ENCODE measurements at regions not wholly inside any gene's neighbourhood (a gene's known extent, or its start where the extent isn't known, plus 50 kb on each side); places are given as distances from the start of the nearest gene placed in this dataset.

GRCh38 chr6:105510746-105511145 lies 107.9 kb upstream of the PREP start:
- TF ChIP-seq CTCF (IDR thresholded peaks at IDR 0.05), result no peak
- Histone ChIP-seq H3K4me1 (peaks cover 7% of the 10 kb centered on the region), H3K36me3 (no peaks in the 10 kb centered on the region), H3K4me3 (no peak overlapping the region), H3K27me3 (ENCODE audit: low read depth) (no peaks in the 10 kb centered on the region), H3K27ac (no peak overlapping the region), H3K9me3 (no peaks in the 10 kb centered on the region)
- intact Hi-C loops (cut with DNase I), result no loop called here
- ATAC-seq (no peak), DNase-seq (no peak)

GRCh38 chr6:105509506-105510331 lies 106.8 kb upstream of the PREP start:
- H3K36me3 ChIP-seq, result no peaks in the 10 kb centered on the region
- H3K4me3 ChIP-seq, result no peak overlapping the region
- no peaks in the 10 kb centered on the region for H3K9me3 ChIP-seq
- intact Hi-C loops (cut with DNase I), result no loop called here
- H3K4me1 ChIP-seq, result peaks cover 7% of the 10 kb centered on the region
- H3K27me3 ChIP-seq (ENCODE audit: low read depth), result no peaks in the 10 kb centered on the region
- no peak overlapping the region for H3K27ac ChIP-seq
- DNase-seq (no peak), ATAC-seq (peak in 1 of 2 donors; percentile 53)
- TF ChIP-seq CTCF (IDR thresholded peaks at IDR 0.05), result peak; percentile 32

- no peak for TF ChIP-seq CTCF (IDR thresholded peaks at IDR 0.05)
- H3K27ac ChIP-seq, result no peak overlapping the region
- H3K9me3 ChIP-seq, result no peaks in the 10 kb centered on the region
- intact Hi-C loops (cut with DNase I), result no loop called here
- DNase-seq, result no peak
- no peaks in the 10 kb centered on the region for H3K27me3 ChIP-seq (ENCODE audit: low read depth)
- no peak overlapping the region for H3K4me3 ChIP-seq
- H3K36me3 ChIP-seq, result no peaks in the 10 kb centered on the region
- no peak for ATAC-seq
- peaks cover 7% of the 10 kb centered on the region for H3K4me1 ChIP-seq
Measured at GRCh38 chr6:105507811-105508210, 104.9 kb upstream of the PREP start.

GRCh38 chr6:105504706-105505105 lies 101.8 kb upstream of the PREP start:
- H3K4me3 ChIP-seq, result no peak overlapping the region
- no peak for TF ChIP-seq CTCF (IDR thresholded peaks at IDR 0.05)
- no peaks in the 10 kb centered on the region for H3K27me3 ChIP-seq (ENCODE audit: low read depth)
- H3K9me3 ChIP-seq, result no peaks in the 10 kb centered on the region
- H3K27ac ChIP-seq, result no peak overlapping the region
- ATAC-seq (no peak), DNase-seq (no peak)
- intact Hi-C loops (cut with DNase I), result no loop called here
- H3K4me1 ChIP-seq, result peaks cover 1% of the 10 kb centered on the region
- no peaks in the 10 kb centered on the region for H3K36me3 ChIP-seq

GRCh38 chr6:105503641-105504040 lies 100.8 kb upstream of the PREP start:
- intact Hi-C loops (cut with DNase I), result no loop called here
- Histone ChIP-seq H3K4me1 (no peaks in the 10 kb centered on the region), H3K27ac (no peak overlapping the region), H3K36me3 (no peaks in the 10 kb centered on the region), H3K9me3 (no peaks in the 10 kb centered on the region), H3K27me3 (ENCODE audit: low read depth) (no peaks in the 10 kb centered on the region), H3K4me3 (no peak overlapping the region)
- no peak for TF ChIP-seq CTCF (IDR thresholded peaks at IDR 0.05)
- ATAC-seq (no peak), DNase-seq (no peak)

Data from lower lobe of right lung (tissue), 2 donors.